H1 (cell line): ENCODE measurements at regions not wholly inside any gene's neighbourhood (a gene's known extent, or its start where the extent isn't known, plus 50 kb on each side); places are given as distances from the start of the nearest gene placed in this dataset.

Experiments used
- CTCF ChIA-PET: fragments of 300-600 bp; sonication (Branson Sonifier 250); formaldehyde crosslinking; loops from one replicate; lab custom pipeline; 2021; ENCODE audit not compliant: partially characterized antibody; lab: Charles Lee
- POLR2A ChIA-PET: fragments of 300-600 bp; sonication (Branson Sonifier 250); formaldehyde crosslinking; loops from one replicate; lab custom pipeline; 2021; ENCODE audit warnings: inconsistent platforms; ENCODE audit not compliant: partially characterized antibody; lab: Charles Lee
- DNase-seq, 2 experiments: peaks; one replicate each; pipeline versions ENCODE4 v3.0.0 to v3.0.0-alpha.2; 2010 to 2022; ENCODE audit warnings: low spot score in 2 of 2, low read depth in 1 of 2, mixed read lengths in 1 of 2
- FAIRE-seq: peaks from 2 replicates; lab custom pipeline; 2011; peaks lifted over from hg19 to GRCh38; lab: Jason Lieb, UNC
- H2AFZ ChIP-seq: 2 replicates; pipeline ENCODE4 v1.8.1; 2012; ENCODE audit warnings: low read length, inconsistent platforms
- H2AK5ac ChIP-seq: 2 replicates; pipeline ENCODE4 v1.6.1; 2013; ENCODE audit warnings: low read depth, low read length
- H2BK120ac ChIP-seq: replicated peaks from 2 replicates; pipeline ENCODE3; 2013; ENCODE audit warnings: low read depth, low read length, inconsistent platforms
- H2BK12ac ChIP-seq: 2 replicates; pipeline ENCODE4 v1.6.1; 2013; ENCODE audit warnings: low read depth, low read length
- H2BK15ac ChIP-seq: 2 replicates; pipeline ENCODE4 v1.6.1; 2013; ENCODE audit warnings: low read length
- H2BK20ac ChIP-seq: 2 replicates; pipeline ENCODE4 v1.6.1; 2013; ENCODE audit warnings: low read length
- H2BK5ac ChIP-seq: 2 replicates; pipeline ENCODE4 v1.6.1; 2013; ENCODE audit warnings: low read depth, low read length
- H3K14ac ChIP-seq: 2 replicates; pipeline ENCODE4 v1.6.1; 2013; ENCODE audit warnings: inconsistent platforms; ENCODE audit not compliant: insufficient read length
- H3K18ac ChIP-seq: 2 replicates; pipeline ENCODE4 v1.6.1; 2013; ENCODE audit warnings: low read length; ENCODE audit errors: extremely low read depth
- H3K23ac ChIP-seq: 2 replicates; pipeline ENCODE4 v1.6.1; 2013; ENCODE audit warnings: inconsistent platforms; ENCODE audit not compliant: insufficient read length
- H3K23me2 ChIP-seq: 2 replicates; pipeline ENCODE4 v1.6.1; 2013; ENCODE audit warnings: low read depth, low read length
- H3K27ac ChIP-seq: 2 replicates; pipeline ENCODE4 v1.6.1; 2011; ENCODE audit warnings: low read depth, low read length, inconsistent platforms
- H3K27me3 ChIP-seq, 4 experiments: replicated peaks in 1 of 4; 1 replicate in 1 of 4; 2 replicates in 3 of 4; pipeline versions ENCODE4 v1.6.1 to v1.8.1; 2011 to 2013; ENCODE audit warnings: low read length in 3 of 4, mild to moderate bottlenecking in 3 of 4, inconsistent platforms in 2 of 4, mixed read lengths in 2 of 4, moderate library complexity in 1 of 4; ENCODE audit not compliant: control insufficient read depth in 3 of 4, insufficient read depth in 3 of 4; ENCODE audit errors: extremely low read depth in 1 of 4
- H3K36me3 ChIP-seq, 4 experiments: 2 replicates each; pipeline versions ENCODE4 v1.6.1 to v1.8.1; 2011 to 2013; ENCODE audit warnings: mild to moderate bottlenecking in 4 of 4, low read length in 3 of 4, moderate library complexity in 2 of 4, control low read depth in 1 of 4, inconsistent platforms in 1 of 4; ENCODE audit not compliant: insufficient read depth in 4 of 4, control insufficient read depth in 2 of 4
- H3K4ac ChIP-seq: replicated peaks from 2 replicates; pipeline ENCODE3; 2013; ENCODE audit warnings: low read length, low read depth, mixed read lengths, inconsistent platforms; ENCODE audit not compliant: insufficient read length
- H3K4me1 ChIP-seq, 4 experiments: replicated peaks in 1 of 4; 1 replicate in 1 of 4; 2 replicates in 3 of 4; pipeline versions ENCODE4 v1.6.1 to v1.8.1; 2011 to 2013; ENCODE audit warnings: low read length in 3 of 4, inconsistent platforms in 2 of 4, mixed read lengths in 1 of 4; ENCODE audit not compliant: insufficient read depth in 4 of 4, control insufficient read depth in 3 of 4
- H3K4me2 ChIP-seq, 2 experiments: 2 replicates each; pipeline versions ENCODE4 v1.6.1 to v1.8.1; 2011 to 2013; ENCODE audit warnings: low read depth in 2 of 2, low read length in 2 of 2, control low read depth in 1 of 2, inconsistent platforms in 1 of 2, mild to moderate bottlenecking in 1 of 2; ENCODE audit not compliant: insufficient read depth in 1 of 2
- H3K4me3 ChIP-seq, 4 experiments: fragments of 200-600, 300-600 bp in 1 of 4; sonication (generic), shearing (Covaris generic), sonication (Bioruptor Twin) in 1 of 4; 2 replicates each; pipeline versions ENCODE4 v1.5.1 to v1.8.1; 2011 to 2016; ENCODE audit warnings: low read length in 4 of 4, low read depth in 3 of 4, control low read depth in 2 of 4, inconsistent platforms in 2 of 4, mild to moderate bottlenecking in 2 of 4, mixed read lengths in 1 of 4, moderate library complexity in 1 of 4; ENCODE audit not compliant: insufficient read depth in 2 of 4; ENCODE audit errors: extremely low read depth in 1 of 4
- H3K56ac ChIP-seq: replicated peaks from 2 replicates; pipeline ENCODE3; 2013; ENCODE audit warnings: low read depth, mild to moderate bottlenecking, mixed read lengths, low read length, inconsistent platforms; ENCODE audit not compliant: insufficient read length
- H3K79me1 ChIP-seq: 2 replicates; pipeline ENCODE4 v1.6.1; 2013; ENCODE audit warnings: low read depth, low read length, control low read depth
- H3K79me2 ChIP-seq, 2 experiments: 2 replicates each; pipeline versions ENCODE4 v1.6.1 to v1.8.1; 2012 to 2013; ENCODE audit warnings: low read length in 2 of 2, mild to moderate bottlenecking in 2 of 2, inconsistent platforms in 1 of 2; ENCODE audit not compliant: insufficient read depth in 2 of 2, control insufficient read depth in 1 of 2
- H3K9ac ChIP-seq, 4 experiments: replicated peaks in 1 of 4; 1 replicate in 1 of 4; 2 replicates in 3 of 4; pipeline versions ENCODE4 v1.6.1 to v1.8.1; 2011 to 2013; ENCODE audit warnings: low read depth in 3 of 4, low read length in 3 of 4, control low read depth in 2 of 4, mild to moderate bottlenecking in 2 of 4, moderate library complexity in 2 of 4, inconsistent platforms in 1 of 4; ENCODE audit errors: extremely low read depth in 1 of 4
- H3K9me3 ChIP-seq, 2 experiments: 2 replicates each; pipeline versions ENCODE4 v1.6.1 to v1.8.1; 2012 to 2013; ENCODE audit warnings: mild to moderate bottlenecking in 2 of 2, moderate library complexity in 2 of 2, control low read depth in 1 of 2, inconsistent platforms in 1 of 2, low read depth in 1 of 2, low read length in 1 of 2, mixed read lengths in 1 of 2; ENCODE audit not compliant: insufficient read depth in 2 of 2
- H4K20me1 ChIP-seq, 2 experiments: replicated peaks in 1 of 2; 2 replicates each; pipeline versions ENCODE3 to v1.8.1; 2011 to 2013; ENCODE audit warnings: inconsistent platforms in 2 of 2, low read length in 2 of 2, mild to moderate bottlenecking in 1 of 2; ENCODE audit not compliant: insufficient read depth in 2 of 2, control insufficient read depth in 1 of 2
- H4K5ac ChIP-seq: 2 replicates; pipeline ENCODE4 v1.6.1; 2013; ENCODE audit warnings: low read length, low read depth, mixed read lengths, inconsistent platforms; ENCODE audit not compliant: insufficient read length
- H4K8ac ChIP-seq: 2 replicates; pipeline ENCODE4 v1.8.0; 2013; ENCODE audit warnings: mild to moderate bottlenecking, moderate library complexity, low read length, inconsistent platforms; ENCODE audit not compliant: insufficient read depth; ENCODE audit errors: extremely low read depth
- H4K91ac ChIP-seq: replicated peaks from 2 replicates; pipeline ENCODE3; 2013; ENCODE audit warnings: low read length, mixed read lengths, inconsistent platforms; ENCODE audit not compliant: insufficient read length
- ASH2L ChIP-seq: fragments of 200-600, 300-600 bp; sonication (generic); IDR thresholded peaks from one replicate; pipeline ENCODE4 v1.7.1; 2017; ENCODE audit warnings: low read length
- BACH1 ChIP-seq: IDR thresholded peaks from 2 replicates; pipeline ENCODE4 v1.6.1; 2012; ENCODE audit warnings: low read length, improper control_type of control experiment
- CREB1 ChIP-seq: IDR thresholded peaks from 2 replicates; pipeline ENCODE4 v1.6.1; 2012; ENCODE audit warnings: inconsistent platforms
- CTBP2 ChIP-seq: IDR thresholded peaks from 2 replicates; pipeline ENCODE4 v1.7.0; 2011; ENCODE audit warnings: borderline replicate concordance, mild to moderate bottlenecking, moderate library complexity, mixed read lengths, low read length; ENCODE audit not compliant: insufficient read depth, insufficient read length
- EP300 ChIP-seq, 2 experiments: IDR thresholded peaks; 1 replicate in 1 of 2; 2 replicates in 1 of 2; pipeline ENCODE4 v1.6.1; 2011 to 2012; ENCODE audit warnings: low read depth in 2 of 2, low read length in 2 of 2, mild to moderate bottlenecking in 2 of 2, borderline replicate concordance in 1 of 2, inconsistent platforms in 1 of 2, moderate library complexity in 1 of 2
- FOSL1 ChIP-seq: IDR thresholded peaks from 2 replicates; pipeline ENCODE4 v1.6.1; 2011; ENCODE audit warnings: mild to moderate bottlenecking, low read depth, low read length, moderate library complexity; ENCODE audit not compliant: insufficient read depth
- GABPA ChIP-seq: IDR thresholded peaks from 2 replicates; pipeline ENCODE4 v1.6.1; 2011; ENCODE audit warnings: mild to moderate bottlenecking, low read length, moderate library complexity, borderline replicate concordance; ENCODE audit not compliant: insufficient read depth
- GTF2F1 ChIP-seq: IDR thresholded peaks from 2 replicates; pipeline ENCODE4 v1.6.1; 2012; ENCODE audit warnings: low read depth, low read length, improper control_type of control experiment, borderline replicate concordance
- HDAC6 ChIP-seq: IDR thresholded peaks from one replicate; pipeline ENCODE4 v1.7.1; 2012; ENCODE audit warnings: low read depth, mild to moderate bottlenecking, inconsistent platforms, low read length, moderate library complexity
- KDM4A ChIP-seq: IDR thresholded peaks from one replicate; pipeline ENCODE4 v1.7.1; 2012; ENCODE audit warnings: low read depth, mild to moderate bottlenecking, moderate library complexity, low read length, inconsistent platforms; ENCODE audit not compliant: severe bottlenecking
- MAX ChIP-seq: IDR thresholded peaks from 2 replicates; pipeline ENCODE4 v1.6.1; 2012; ENCODE audit warnings: inconsistent platforms
- SP2 ChIP-seq: IDR thresholded peaks from 2 replicates; pipeline ENCODE4 v1.6.1; 2012; ENCODE audit warnings: mild to moderate bottlenecking, low read length, inconsistent platforms
- TAF7 ChIP-seq: optimal IDR thresholded peaks from 2 replicates; pipeline ENCODE3; 2011; ENCODE audit warnings: low read depth, mild to moderate bottlenecking, inconsistent platforms, low read length, moderate library complexity, borderline replicate concordance
- WGBS, 2 experiments: shearing (Covaris generic) in 1 of 2; methylation state at CpG; one replicate each; pipeline versions ENCODE4 v1.1.6 to v1.1.7; 2013 to 2015; ENCODE audit warnings: low lambda C conversion rate in 2 of 2, mixed read lengths in 2 of 2, inconsistent platforms in 1 of 2, low coverage in 1 of 2, missing lambda C conversion rate in 1 of 2; ENCODE audit not compliant: insufficient replicate concordance in 2 of 2, insufficient coverage in 1 of 2, insufficient read length in 1 of 2; ENCODE audit errors: extremely low coverage in 1 of 2, missing lambda C conversion rate in 1 of 2; 5-methylcytosine and 5-hydroxymethylcytosine counted together

GRCh38 chr13:50235604-50236342 is 220.5 kb downstream of the KCNRG start:
- no peak overlapping the region for H2AFZ ChIP-seq
- no peak overlapping the region for H4K91ac ChIP-seq
- peaks cover 0 to 3% of the 10 kb centered on the region in 2 experiments; a peak in 1 of 4 replicates for H3K9me3 ChIP-seq
- no peaks in the 10 kb centered on the region for H4K20me1 ChIP-seq
- no peak overlapping the region for H4K5ac ChIP-seq
- no peak overlapping the region for H2AK5ac ChIP-seq
- H3K79me2 ChIP-seq: no peaks in the 10 kb centered on the region
- WGBS, 2 experiments: 90% methylated on average over 6 of the region's 6 CpGs; no CpG with 5 or more reads in 1 of the 2 experiments
- H2BK5ac ChIP-seq: no peak overlapping the region
- no peak overlapping the region for H3K4me2 ChIP-seq
- no peak overlapping the region for H3K18ac ChIP-seq
- ChIA-PET POLR2A (no interaction called here), CTCF (no interaction called here)
- H3K9ac ChIP-seq: no peak overlapping the region
- no peak overlapping the region for H2BK120ac ChIP-seq
- H3K23me2 ChIP-seq: no peaks in the 10 kb centered on the region
- no peaks in the 10 kb centered on the region for H3K27me3 ChIP-seq
- H3K4ac ChIP-seq: no peak overlapping the region
- H3K23ac ChIP-seq: no peak overlapping the region
- no peaks in the 10 kb centered on the region; a peak in 2 of 7 replicates for H3K4me1 ChIP-seq
- no peak overlapping the region for H3K14ac ChIP-seq
- no peaks in the 10 kb centered on the region for H3K36me3 ChIP-seq
- no peak overlapping the region for H2BK15ac ChIP-seq
- DNase-seq: no peak
- no peak overlapping the region for H2BK20ac ChIP-seq
- H3K4me3 ChIP-seq: no peak overlapping the region
- H3K79me1 ChIP-seq: no peaks in the 10 kb centered on the region
- FAIRE-seq: no peak
- H4K8ac ChIP-seq: no peak overlapping the region
- no peak overlapping the region for H3K56ac ChIP-seq
- H2BK12ac ChIP-seq: no peak overlapping the region
- no peak overlapping the region for H3K27ac ChIP-seq
- TF ChIP-seq CREB1: no peak
- no peak for TF ChIP-seq MAX
- TF ChIP-seq EP300 (IDR thresholded peaks at IDR 0.05; ENCODE audit: borderline replicate concordance in 1 of 2, low read depth in 2 of 2, low read length in 2 of 2): no peak
- TF ChIP-seq BACH1: no peak
- no peak for TF ChIP-seq KDM4A
- TF ChIP-seq FOSL1: no peak
- TF ChIP-seq GABPA: no peak
- TF ChIP-seq HDAC6: no peak
- no peak for TF ChIP-seq SP2
- TF ChIP-seq ASH2L: no peak
- no peak for TF ChIP-seq TAF7
- no peak for TF ChIP-seq GTF2F1
- no peak for TF ChIP-seq CTBP2
